NCI-H526 treated with DMSO at 0.1 percent for 48 hours (cell line): ENCODE measurements at regions not wholly inside any gene's neighbourhood (a gene's known extent, or its start where the extent isn't known, plus 50 kb on each side); places are given as distances from the start of the nearest gene placed in this dataset.
"Not testable (repeated sequence)": the region's sequence is repeated elsewhere in the genome, so short reads cannot be mapped to it uniquely, and the experiment has no call there.

Experiments used
- DNase-seq: peaks from one replicate; lab custom pipeline; 2025; lab: John Stamatoyannopoulos, UW

DNA sequence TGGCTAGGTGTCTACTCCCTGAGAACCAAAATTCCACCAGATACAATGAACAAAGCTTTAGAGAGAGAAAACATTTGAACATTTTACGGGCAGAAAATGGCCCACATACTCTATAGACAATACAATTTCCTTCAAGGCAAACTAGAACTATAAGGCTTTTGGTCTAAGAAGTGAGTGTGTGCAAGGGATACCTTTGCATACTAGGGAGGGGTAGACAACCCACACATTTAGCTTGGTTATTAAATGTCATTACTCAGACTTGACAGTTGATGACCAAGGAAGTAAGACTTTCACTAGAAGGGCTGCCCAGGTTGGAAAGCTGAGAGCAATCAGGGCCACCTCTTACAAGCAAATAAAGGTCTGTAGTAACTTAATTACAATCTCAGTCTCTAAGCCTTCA is 64.0 kb upstream of the PLEKHM1 start:
- not testable (repeated sequence) for DNase-seq

DNA sequence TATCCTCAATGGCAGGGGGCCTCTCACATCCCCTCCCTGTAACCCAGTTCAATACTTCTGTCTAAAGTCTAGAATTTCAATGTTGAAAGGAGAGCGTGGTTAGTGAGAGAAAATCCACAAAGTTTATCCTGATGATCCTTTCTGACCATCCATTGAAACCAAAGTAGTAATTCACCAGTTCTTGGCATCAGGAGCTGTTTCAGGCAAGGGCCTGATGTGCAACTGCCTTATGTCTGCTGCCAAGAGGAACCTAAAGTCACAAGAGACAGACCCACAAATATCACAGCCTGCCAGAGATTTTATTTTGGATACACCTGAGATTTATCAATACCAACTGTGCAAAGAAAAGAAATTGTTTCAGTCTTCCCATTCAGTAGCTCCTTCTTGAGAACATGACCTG is 68.3 kb upstream of the PLEKHM1 start:
- not testable (repeated sequence) for DNase-seq

DNA sequence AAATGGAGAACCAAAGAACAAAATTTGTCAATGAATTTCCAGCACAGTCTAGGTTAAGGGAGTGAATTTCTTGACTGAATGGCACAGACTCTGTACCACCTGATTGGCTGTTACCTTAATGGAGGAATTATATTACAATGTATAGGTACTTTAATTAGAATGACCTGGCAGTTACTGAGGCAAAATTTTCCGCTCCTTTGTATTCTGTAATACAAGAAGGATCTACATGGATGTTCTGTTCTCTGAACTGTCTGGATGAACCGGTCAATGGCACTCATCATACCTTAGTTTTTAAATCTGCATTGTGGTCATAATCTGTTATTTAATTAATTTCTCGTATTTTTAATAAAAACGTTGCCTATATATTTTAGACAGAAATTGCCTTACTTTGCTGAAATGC is 72.3 kb upstream of the PLEKHM1 start:
- not testable (repeated sequence) for DNase-seq

DNA sequence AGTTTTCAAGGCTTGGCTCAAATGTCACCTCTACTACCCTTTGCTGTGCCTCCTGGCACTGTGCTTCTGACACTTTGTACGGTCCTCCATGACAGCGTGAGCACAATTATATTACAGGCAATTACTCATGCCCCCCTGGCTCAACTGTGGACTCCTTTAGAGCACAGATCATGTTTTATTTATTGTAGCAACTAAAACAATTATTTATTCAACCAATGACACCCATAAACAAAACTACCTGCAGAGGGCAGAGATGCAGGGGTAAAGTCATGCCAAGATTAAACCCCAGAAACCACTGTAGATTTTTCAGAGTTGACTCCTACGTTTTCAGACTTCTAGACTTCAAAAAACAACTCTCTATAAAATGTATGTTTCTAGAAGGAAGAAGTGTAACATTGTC is 72.8 kb upstream of the PLEKHM1 start:
- not testable (repeated sequence) for DNase-seq

DNA sequence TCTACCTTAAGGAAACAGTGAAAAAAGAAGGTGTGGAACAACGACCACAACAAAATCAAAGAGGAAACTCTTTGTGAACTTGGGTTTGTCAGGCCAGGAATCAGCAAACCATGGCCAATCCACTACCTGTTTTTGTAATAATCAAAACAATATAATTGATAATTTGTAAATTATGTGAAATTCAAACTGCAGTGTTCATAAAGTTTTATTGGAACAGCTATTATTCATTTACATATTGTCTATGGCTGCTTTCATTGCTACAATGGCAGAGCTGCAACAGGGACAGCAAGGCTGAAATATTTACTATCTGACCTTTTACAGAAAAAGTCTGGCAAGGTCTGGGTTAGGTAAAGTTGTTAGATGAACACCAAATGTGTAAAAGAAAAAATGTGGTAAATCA is 77.8 kb upstream of the PLEKHM1 start:
- DNase-seq: not testable (repeated sequence)

DNA sequence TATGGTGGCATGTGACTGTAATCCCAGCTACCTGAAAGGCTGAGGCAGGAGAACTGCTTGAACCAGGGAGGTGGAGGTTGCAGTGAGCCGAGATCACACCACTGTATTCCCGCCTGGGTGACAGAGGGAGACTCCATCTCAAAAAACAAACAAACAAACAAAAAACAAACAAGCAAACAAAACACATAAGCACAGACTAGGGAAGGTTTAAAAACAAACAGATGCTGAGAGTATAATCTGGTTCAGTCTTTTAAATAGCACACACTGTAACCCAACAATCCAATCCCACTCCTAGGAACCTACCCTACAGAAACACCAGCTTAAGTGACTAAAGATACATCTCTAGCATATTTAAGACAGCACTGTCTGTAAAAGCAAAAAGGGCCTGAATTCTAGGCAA is 82.8 kb upstream of the PLEKHM1 start:
- DNase-seq: not testable (repeated sequence)

DNA sequence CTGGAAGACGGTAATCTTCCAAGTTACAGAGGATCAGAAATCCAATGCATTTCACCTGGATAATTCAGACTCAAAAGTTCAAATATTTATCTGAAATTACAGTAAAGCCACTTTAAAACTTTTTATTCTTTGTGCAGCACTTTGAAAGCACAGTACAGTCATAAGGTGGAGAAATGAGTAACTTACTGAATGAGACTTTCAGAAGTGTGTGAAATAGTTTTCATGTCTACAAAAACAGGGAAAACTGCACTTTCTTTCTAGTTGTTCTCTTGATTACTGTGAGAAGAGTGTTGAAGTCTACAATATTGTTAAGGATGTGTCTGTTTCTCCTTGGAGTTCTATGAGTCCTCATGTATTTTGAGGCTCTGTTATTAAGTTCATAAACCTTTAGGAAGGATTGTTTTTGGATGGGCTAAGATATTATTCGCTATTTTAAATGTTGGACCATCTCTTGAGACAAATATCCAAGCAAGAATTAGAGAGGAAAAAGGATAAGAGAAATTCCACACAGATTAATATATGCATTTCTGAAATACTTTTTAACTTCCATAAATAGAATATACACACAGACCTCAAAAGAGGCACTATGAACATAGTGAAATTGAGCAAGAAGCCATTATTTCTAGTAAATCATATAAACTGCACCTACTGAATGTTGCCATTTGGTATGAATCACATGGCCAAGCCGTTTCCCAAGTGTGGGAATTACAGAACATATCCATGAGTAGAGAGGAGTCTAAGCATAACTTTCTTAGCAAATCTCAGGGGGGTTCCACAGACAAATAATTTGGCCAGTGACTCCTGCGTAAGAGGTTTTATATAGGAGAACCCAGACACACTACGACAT is 83.6 kb upstream of the PLEKHM1 start:
- no peak for DNase-seq

DNA sequence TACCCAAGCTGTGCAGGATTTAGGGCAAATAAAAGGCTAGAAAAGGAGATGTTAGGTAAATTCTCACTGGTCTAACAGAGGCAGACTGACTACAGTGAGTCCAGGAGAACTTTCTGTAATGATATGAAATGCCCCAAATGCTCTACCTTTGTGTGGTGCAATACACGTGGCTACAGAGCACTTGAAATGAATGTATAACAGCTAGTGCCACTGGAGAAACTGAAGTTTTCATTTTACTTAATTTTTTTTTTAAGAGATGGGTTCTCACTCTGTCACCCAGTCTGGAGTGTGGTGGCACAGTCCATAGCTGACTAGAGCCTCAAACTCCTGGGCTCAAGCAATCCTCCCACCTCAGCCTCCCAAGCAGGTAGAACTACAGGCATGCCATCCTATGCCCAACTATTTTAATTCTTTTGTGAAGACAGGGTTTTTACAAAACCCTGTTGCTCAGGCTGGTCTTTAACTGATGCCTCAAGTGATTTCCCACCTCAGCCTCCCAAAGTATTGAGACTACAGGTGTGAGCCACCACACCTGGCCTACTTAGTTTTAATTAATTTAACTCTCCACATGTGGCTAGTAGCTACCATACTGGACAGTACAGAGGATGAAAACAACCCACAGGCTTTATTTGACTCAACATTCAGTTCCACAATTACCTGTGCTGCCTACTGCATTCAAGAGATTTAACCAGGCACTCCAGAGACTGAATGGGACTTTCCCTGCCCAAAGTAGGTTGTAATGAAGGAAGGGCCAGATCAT is 84.8 kb upstream of the PLEKHM1 start:
- no peak for DNase-seq

DNA sequence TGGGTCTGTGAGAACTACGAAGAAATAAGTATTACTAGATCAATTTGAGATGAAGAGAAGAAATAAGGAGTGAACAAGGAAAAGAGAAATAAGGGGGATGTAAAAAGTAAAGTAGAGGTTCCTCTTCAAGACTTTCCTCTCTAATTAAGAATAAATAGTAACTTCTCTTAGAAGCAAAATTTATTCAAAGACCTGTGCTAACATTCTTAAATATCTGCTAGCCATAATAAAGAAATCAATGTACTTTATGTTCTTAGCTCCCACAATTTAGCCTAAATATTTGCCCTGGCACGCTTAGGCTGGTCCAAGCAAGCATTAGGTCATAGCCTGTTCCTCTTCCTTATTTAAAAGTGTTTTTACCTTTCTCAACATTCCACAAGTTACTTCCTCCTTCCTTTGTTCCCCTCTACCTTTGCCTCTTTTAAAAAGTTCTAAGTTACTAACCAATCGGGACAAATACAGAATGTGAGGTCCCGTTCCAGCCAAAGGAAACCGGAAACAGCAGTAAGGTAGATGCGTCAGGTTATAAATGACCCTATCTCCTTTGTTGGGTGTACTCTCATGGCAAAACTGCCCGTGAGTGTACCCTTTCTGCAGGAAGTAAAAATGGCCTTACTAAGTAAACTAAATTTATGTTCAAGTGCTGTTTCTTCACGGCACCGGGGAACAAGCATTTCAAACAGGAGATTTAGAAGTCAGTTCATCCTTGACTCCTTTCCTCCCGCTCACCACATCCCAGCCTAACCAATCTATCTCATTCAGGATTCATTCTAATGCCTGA is 86.2 kb upstream of the PLEKHM1 start:
- not testable (repeated sequence) for DNase-seq

DNA sequence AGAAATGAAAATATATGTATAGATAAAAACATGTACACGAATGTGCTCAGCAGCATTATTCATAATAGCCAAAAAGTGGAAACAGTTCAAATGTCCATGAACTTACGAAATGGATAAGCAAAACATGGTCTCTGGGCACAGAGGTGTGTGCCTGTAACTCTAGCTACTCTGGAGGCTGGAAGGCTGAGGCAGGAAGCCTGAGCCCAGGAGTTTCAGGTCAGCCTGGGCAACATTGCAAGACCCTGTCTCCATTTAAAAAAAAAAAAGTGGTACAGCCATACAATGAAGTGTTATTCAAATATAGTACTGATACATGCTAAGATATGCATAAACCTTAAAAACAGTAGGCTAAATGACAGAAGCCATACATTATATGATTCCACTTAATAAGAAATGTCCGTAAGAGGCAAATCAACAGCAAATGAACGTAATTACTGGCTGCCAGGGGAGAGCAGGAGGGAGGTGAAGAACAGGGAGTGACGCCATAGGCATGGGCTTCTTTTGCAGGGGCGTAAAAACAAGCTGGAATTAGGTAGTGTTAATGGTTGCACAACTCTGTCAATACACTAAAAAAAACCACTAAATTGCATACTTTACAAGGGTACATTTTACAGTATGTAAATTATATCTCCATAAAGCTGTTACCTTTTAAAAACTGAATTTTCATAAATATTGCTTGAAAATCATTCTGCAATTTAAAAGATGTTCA is 87.2 kb upstream of the PLEKHM1 start:
- no peak for DNase-seq

DNA sequence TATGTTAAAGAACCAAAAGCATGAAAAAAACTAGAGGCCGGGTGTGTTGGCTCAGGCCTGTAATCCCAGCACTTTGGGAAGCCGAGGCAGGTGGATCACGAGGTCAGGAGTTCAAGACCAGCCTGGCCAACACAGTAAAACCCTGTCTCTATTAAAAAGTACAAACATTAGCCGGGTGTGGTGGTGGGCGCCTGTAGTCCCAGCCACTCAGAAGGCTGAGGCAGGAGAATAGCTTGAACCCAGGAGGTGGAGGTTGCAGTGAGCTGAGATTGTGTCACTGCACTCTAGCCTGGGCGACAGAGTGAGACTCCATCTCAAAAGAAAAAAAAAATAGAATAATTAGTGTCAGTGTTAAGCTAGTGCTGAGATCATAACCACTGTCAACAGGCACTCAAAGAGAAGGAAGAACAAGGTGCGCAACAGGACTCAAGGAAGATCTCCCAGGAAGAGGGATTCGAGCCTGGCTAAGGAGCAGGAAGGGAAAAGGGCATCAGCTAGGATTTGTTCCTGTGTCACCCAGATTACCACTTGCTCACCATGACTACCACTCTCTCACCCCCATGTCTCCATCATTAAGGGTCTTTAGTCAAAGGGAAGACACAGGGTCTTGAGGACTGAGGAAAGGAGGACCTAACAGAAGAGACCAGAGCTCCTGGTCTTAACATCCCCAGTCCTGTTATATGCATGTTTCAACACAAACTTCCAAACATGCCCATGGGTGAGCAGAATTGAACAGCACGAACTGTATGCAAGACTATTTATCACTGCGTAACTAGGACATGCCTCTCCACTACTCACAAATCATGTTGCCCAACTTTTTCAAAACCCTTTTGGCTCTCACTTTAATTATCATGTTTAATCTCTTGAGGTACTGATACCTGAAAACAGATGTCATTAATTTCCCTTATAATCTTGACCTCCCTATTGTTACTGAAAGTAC is 88.3 kb upstream of the PLEKHM1 start:
- DNase-seq: no peak

DNA sequence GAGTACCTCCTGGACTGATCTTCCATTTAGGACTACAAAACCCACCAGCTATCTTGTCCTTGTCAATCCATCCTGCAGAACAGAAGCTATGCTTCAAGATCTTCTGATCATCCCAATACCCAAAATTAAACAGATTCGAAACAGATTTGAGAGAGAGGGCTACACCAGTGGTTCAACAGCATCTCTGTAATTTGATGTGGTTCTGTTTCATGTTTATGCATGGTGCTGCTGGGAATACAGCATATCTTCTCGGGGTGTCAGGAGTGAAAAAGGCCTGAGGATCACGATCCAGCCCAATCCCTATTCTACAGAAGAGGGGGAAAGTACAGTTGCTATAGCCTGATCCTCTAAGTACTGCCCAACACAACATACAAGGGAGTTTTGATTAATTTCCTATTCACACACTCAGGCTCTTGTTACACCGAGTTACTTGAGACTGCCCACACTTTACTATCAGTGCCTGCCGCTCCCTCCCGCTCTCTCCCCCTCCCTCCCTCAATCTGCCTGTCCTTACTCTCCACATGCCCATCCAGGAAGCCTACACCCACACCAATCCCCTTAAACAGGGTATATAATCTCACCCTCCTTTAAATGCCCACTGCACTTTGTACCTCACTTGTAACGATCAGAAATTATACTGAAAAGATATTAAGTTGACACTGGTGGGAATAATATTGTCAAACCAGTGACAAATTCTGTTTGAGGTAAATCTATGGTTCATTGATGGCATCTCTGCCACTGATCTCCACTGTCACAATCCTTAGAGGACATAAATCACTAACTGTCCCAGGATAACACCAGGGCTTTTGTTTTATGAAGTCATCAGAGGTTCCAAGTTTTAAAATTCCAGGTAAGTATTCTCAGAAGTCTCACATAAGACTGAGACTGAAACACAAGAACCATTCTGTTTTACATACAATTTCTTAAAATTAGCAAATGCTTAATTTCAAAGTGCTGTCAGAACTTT is 89.3 kb upstream of the PLEKHM1 start:
- no peak for DNase-seq

DNA sequence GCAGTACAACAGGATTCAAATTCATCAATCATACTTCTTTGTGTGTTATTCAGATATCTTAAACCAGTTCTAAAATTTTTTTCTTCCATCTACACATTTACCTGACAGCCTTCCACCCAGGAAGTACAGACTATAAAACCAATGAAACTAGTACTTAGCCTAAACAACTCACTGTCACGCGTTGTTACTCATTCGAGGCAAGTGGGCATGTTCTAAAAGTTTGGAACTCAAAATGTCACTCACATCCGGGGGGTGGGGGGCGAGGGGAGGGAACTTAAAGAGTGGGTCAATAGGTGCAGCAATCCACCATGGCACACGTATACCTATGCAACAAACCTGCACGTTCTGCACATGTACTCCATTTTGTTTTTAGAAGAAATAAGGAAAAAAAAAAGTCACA is 90.4 kb upstream of the PLEKHM1 start:
- no peak for DNase-seq

DNA sequence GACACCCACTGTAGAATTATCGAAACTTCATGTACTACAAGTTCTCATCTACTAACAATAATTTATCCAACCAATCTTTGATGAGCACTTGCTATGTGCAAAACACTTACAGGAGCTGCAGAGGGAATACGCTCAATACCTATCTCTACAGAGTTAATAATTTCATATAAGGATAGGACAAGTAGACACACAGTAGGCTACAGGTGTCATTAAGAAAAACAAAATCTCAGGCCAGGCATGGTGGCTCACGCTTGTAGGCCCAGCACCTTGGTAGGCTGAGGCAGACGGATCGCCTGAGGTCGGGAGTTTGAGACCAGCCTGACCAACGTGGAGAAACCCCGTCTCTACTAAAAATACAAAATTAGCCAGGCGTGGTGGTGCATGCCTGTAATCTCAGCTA is 91.3 kb upstream of the PLEKHM1 start:
- DNase-seq: no peak

DNA sequence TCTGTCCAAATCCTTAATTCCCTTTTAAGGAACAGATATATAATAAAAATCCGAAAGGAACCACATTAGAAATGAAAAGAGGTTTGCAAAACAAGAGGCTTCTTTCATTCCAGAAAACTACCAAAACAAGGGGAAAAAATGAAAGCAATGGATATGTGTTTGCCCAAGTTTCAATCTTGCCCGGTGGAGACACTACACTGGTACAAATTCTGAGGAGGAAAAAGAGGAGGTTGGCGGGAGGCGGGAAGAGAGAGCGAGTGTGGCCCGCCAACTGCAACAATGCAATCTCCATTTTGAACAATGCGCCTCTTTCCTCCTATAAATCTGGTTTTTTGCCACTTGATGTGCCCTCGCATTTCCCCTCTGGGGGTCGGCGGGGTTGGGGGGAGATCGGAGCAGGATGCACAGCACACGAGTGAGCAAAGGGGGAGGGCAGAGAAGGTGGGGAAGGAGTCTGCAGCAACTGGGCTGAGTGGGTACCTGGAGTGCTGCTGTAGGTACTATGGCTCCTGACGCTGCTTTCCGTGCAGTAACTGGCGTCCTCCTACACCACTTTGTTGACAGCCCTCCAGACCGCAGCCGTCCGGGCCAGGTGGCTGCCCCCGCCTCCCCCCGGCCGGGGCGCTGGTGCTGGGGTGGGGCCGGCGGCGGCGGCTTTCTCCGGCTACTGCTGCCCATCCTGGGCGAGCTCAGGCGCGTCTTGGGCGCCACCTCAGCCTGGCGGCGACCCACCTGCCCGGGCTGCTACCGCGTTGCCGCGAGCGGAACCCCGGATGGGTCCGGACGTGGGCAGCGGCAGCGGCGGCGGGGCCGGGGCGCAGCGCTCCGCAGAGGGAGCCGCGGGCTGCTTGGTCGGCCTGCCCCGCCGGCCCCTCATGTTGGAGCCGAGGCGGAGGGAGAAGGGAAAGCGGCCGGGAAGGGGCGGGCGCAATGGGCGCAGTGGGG is 93.8 kb upstream of the PLEKHM1 start:
- DNase-seq: no peak

DNA sequence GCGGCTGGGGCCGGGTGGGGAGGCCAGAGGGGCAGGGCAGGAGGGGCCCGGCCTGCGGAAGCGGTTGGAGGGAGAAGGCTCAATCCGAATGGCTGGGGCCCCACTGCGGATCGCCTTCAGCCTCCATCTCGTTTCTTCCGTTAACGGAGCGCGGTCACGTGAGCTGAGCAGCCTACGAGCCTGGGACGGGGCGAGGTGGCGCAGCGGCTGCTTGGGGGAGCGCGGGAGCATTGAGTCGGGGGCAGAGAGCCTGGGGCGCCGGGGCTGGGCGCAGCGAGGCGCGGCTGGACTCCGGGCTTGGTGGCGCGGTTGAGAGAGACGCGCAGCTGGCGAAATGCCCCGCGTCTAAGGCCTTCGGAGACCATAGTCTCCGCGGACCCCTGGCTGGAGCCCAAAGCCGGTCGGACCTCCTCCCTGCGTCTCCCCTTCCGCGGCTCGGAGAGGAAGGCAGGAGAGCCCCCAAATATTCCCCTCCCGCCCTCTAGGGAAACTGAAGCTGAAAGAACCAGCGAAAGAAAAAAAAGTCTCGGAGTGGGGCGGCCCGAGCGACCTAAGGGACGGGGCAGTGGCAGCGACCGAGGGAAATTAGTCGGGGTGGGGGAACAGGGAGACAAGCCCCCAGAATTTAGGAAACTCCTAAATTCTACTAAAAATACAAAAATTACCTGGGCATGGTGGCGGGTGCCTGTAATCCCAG is 94.7 kb upstream of the PLEKHM1 start:
- DNase-seq: not testable (repeated sequence)

DNA sequence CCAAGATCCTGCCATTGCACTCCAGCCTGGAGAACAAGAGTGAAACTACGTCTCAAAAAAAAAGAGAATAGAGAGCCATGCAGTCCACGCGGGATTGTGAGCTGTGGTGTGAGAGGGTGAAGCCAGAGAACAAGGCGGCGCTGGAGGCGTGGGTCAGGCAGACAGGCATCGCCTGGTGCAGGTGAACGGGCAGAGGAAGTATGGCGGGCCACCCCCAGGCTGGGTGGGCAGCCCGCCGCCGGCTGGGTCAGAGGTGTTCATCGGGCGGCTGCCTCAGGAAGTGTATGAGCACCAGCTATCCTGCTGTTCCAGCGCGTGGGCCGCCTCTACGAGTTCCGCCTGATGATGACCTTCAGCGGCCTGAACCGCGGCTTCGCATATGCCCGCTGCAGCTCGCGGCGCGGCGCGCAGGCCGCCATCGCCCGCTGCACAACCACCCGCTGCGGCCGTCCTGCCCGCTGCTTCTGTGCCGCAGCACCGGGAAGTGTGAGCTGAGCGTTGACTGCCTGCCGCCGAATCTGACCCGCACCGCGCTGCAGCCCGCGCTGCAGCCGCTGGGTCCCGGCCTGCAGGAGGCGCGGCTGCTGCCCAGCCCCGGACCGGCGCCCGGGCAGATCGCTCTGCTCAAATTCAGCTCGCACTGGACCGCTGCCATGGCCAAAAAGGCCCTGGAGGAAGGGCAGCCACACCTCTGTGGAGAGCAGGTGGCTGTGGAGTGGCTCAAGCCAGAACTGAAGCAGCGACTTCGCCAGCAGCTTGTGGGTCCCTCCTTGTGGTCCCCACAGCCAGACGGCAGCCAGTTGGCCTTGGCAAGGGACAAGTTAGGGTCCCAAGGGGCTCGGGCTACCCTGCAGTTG is 95.5 kb upstream of the PLEKHM1 start:
- DNase-seq: not testable (repeated sequence)
